SK-N-SH treated with all-trans-retinoic acid at 6 μM for 48 hours (cell line): ENCODE measurements at regions not wholly inside any gene's neighbourhood (a gene's known extent, or its start where the extent isn't known, plus 50 kb on each side); places are given as distances from the start of the nearest gene placed in this dataset.

ENCODE experiments used
- ATAC-seq: fragments of 200-7000 bp; cut with Tn5 transposase; 3 replicates; pipeline ENCODE4 v1.9.1; 2020; ENCODE audit warnings: mild to moderate bottlenecking, moderate library complexity
- BACH2 ChIP-seq: fragments of 250-450 bp; sonication (Bioruptor Pico); IDR thresholded peaks from 2 replicates; pipeline ENCODE4 v1.9.0; 2021; ENCODE audit warnings: mild to moderate bottlenecking, borderline replicate concordance
- CREB5 ChIP-seq: fragments of 250-450 bp; sonication (Bioruptor Pico); IDR thresholded peaks from 2 replicates; pipeline ENCODE4 v1.5.1; 2020; ENCODE audit warnings: low read depth, mild to moderate bottlenecking, moderate library complexity
- CSDC2 ChIP-seq: fragments of 250-450 bp; sonication (Bioruptor Pico); IDR thresholded peaks from 2 replicates; pipeline ENCODE4 v1.5.0; 2020; ENCODE audit warnings: mild to moderate bottlenecking, moderate library complexity
- CSRNP3 ChIP-seq: fragments of 250-450 bp; sonication (Bioruptor Pico); IDR thresholded peaks from 2 replicates; pipeline ENCODE4 v1.5.1; 2021; ENCODE audit warnings: mild to moderate bottlenecking, moderate library complexity
- ESRRG ChIP-seq: fragments of 250-450 bp; sonication (Bioruptor Pico); IDR thresholded peaks from 2 replicates; pipeline ENCODE4 v1.6.1; 2021; ENCODE audit warnings: mild to moderate bottlenecking
- ISL1 ChIP-seq: fragments of 250-450 bp; sonication (Bioruptor Pico); IDR thresholded peaks from 2 replicates; pipeline ENCODE4 v2.1.2; 2022; ENCODE audit warnings: mild to moderate bottlenecking, moderate library complexity
- OSR1 ChIP-seq: fragments of 250-450 bp; sonication (Bioruptor Pico); IDR thresholded peaks from 2 replicates; pipeline ENCODE4 v1.8.0; 2022; ENCODE audit warnings: moderate library complexity, mild to moderate bottlenecking, inconsistent platforms
- PATZ1 ChIP-seq: fragments of 250-450 bp; sonication (Bioruptor Pico); IDR thresholded peaks from 2 replicates; pipeline ENCODE4 v1.8.0; 2020; ENCODE audit warnings: mild to moderate bottlenecking, moderate library complexity, borderline replicate concordance
- PPARA ChIP-seq: fragments of 250-450 bp; sonication (Bioruptor Pico); IDR thresholded peaks from 2 replicates; pipeline ENCODE4 v1.5.0; 2020; ENCODE audit warnings: mild to moderate bottlenecking, borderline replicate concordance
- RARB ChIP-seq: fragments of 250-450 bp; sonication (Bioruptor Pico); IDR thresholded peaks from 2 replicates; pipeline ENCODE4 v1.8.0; 2021; ENCODE audit warnings: mild to moderate bottlenecking, moderate library complexity
- SNAI2 ChIP-seq: fragments of 250-450 bp; sonication (Bioruptor Pico); IDR thresholded peaks from 2 replicates; pipeline ENCODE4 v1.5.0; 2020; ENCODE audit warnings: mild to moderate bottlenecking, moderate library complexity
- TCF4 ChIP-seq: fragments of 250-450 bp; sonication (Bioruptor Pico); IDR thresholded peaks from 2 replicates; pipeline ENCODE4 v1.8.0; 2021; ENCODE audit warnings: mild to moderate bottlenecking, moderate library complexity, borderline replicate concordance
- TOX ChIP-seq: fragments of 250-450 bp; sonication (Bioruptor Pico); IDR thresholded peaks from 2 replicates; pipeline ENCODE4 v1.8.0; 2021; ENCODE audit warnings: mild to moderate bottlenecking, moderate library complexity, borderline replicate concordance
- TSHZ2 ChIP-seq: fragments of 250-450 bp; sonication (Bioruptor Pico); IDR thresholded peaks from 2 replicates; pipeline ENCODE4 v1.5.0; 2020; ENCODE audit warnings: mild to moderate bottlenecking, moderate library complexity
- ZC3H10 ChIP-seq: fragments of 250-450 bp; sonication (Bioruptor Pico); IDR thresholded peaks from 2 replicates; pipeline ENCODE4 v1.5.1; 2021; ENCODE audit warnings: mild to moderate bottlenecking, moderate library complexity
- ZFP3 ChIP-seq: fragments of 250-450 bp; sonication (Bioruptor Pico); IDR thresholded peaks from 2 replicates; pipeline ENCODE4 v1.5.0; 2020; ENCODE audit warnings: mild to moderate bottlenecking, moderate library complexity
- ZFP30 ChIP-seq: fragments of 450-650 bp; formaldehyde crosslinking; IDR thresholded peaks from 2 replicates; pipeline ENCODE4 v1.5.0; 2022; ENCODE audit warnings: mild to moderate bottlenecking, moderate library complexity
- ZNF565 ChIP-seq: fragments of 450-650 bp; formaldehyde crosslinking; conservative IDR thresholded peaks from 2 replicates; pipeline ENCODE4 v1.5.0; 2020; ENCODE audit warnings: low read depth, mild to moderate bottlenecking, moderate library complexity
- ZNF70 ChIP-seq: fragments of 450-650 bp; formaldehyde crosslinking; IDR thresholded peaks from 2 replicates; pipeline ENCODE4 v1.5.0; 2020; ENCODE audit warnings: mild to moderate bottlenecking, moderate library complexity
- ZNF8 ChIP-seq: fragments of 450-650 bp; formaldehyde crosslinking; IDR thresholded peaks from 2 replicates; pipeline ENCODE4 v1.5.0; 2020; ENCODE audit warnings: mild to moderate bottlenecking, moderate library complexity

DNA sequence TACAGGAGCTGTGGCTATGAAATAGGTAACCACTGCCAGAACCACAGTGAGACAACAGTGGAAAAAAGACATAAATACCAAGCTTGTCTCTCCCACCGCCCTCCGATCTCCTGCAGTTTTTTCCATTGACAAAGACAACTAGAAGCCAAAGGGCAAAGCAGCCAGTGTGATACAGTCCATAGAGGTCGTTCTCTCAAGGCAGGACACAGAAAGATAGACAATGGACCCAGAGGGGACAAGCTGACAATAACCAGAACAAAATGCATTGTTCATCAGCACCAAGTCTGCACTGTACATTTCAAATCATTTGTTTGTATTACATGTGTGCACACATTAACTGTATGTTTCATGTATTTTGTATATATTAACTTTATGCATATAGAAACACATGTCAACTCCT is 233.0 kb upstream of the NOL4 start:
- no peak for TF ChIP-seq CSRNP3 (CRISPR knock-in tag)
- ATAC-seq: no peak

- TF ChIP-seq OSR1 (CRISPR knock-in tag) (no peak), ZNF70 (no peak), PPARA (no peak), ZC3H10 (no peak), ESRRG (no peak), BACH2 (CRISPR knock-in tag) (no peak), ZNF8 (CRISPR knock-in tag) (no peak), ZFP30 (CRISPR knock-in tag) (no peak), TOX (no peak), PATZ1 (CRISPR knock-in tag) (no peak), CSRNP3 (CRISPR knock-in tag) (no peak)
- TF ChIP-seq, all 23 proteins: peak for 0
- no peak for ATAC-seq
These were observed 233.8 kb upstream of the NOL4 start for GRCh38 chr18:34458410-34458977.

GRCh38 chr18:34461266-34461665 is 236.6 kb upstream of the NOL4 start:
- TF ChIP-seq ISL1 (CRISPR knock-in tag) (peak; percentile 33; the same call in 1 of the 2 replicates), RARB (CRISPR knock-in tag) (no peak), ZFP30 (CRISPR knock-in tag) (no peak), ZNF565 (CRISPR knock-in tag) (no peak), PATZ1 (CRISPR knock-in tag) (no peak), ZNF70 (no peak)
- no peak for ATAC-seq

DNA sequence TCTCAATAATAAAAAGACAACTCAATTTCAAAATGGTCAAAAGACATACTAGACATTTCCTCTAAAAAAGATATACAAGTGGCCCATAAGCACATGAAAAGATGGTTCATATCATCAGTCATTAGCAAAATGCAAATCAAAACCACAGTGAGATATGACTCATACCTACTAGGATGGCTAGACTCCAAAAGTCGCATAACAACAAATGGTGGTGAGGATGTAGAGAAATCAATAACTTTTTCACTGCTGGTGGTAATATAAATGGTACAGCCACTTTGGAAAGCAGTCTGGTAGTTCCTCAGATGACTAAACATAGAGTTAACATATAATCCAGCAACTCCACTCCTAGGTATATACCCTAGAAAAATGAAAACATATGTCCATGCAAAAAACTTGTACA is 242.3 kb upstream of the NOL4 start:
- no peak for ATAC-seq
- TF ChIP-seq TSHZ2 (no peak), TOX (no peak), ZNF565 (CRISPR knock-in tag) (no peak), ZNF8 (CRISPR knock-in tag) (no peak), ZC3H10 (no peak), CSDC2 (CRISPR knock-in tag) (no peak), CSRNP3 (CRISPR knock-in tag) (no peak), ZNF70 (no peak), ISL1 (CRISPR knock-in tag) (no peak), ESRRG (no peak), SNAI2 (CRISPR knock-in tag) (no peak), RARB (CRISPR knock-in tag) (no peak), ZFP30 (CRISPR knock-in tag) (no peak), OSR1 (CRISPR knock-in tag) (no peak), TCF4 (no peak), PPARA (no peak), ZFP3 (no peak), CREB5 (no peak), BACH2 (CRISPR knock-in tag) (no peak)
- TF ChIP-seq, all 23 proteins: peak for 0
